KMS-11 (cell line): ENCODE measurements at regions not wholly inside any gene's neighbourhood (a gene's known extent, or its start where the extent isn't known, plus 50 kb on each side); places are given as distances from the start of the nearest gene placed in this dataset.

Source experiments
- H2AFZ ChIP-seq: fragments of 200-600 bp; sonication (generic); 2 replicates; pipeline ENCODE4 v1.6.1; 2016; ENCODE audit warnings: antibody characterized with exemption, mixed run types, low read depth
- H3K27ac ChIP-seq: fragments of 200-600 bp; sonication (generic); 2 replicates; pipeline ENCODE4 v1.6.1; 2016; ENCODE audit warnings: mild to moderate bottlenecking, mixed run types
- H3K27me3 ChIP-seq: fragments of 200-600 bp; sonication (generic); 2 replicates; pipeline ENCODE4 v1.6.1; 2017; ENCODE audit warnings: mild to moderate bottlenecking, low read depth, mixed run types, moderate library complexity; ENCODE audit not compliant: insufficient read depth
- H3K36me3 ChIP-seq: fragments of 200-600 bp; sonication (generic); 2 replicates; pipeline ENCODE4 v1.6.1; 2017; ENCODE audit warnings: mild to moderate bottlenecking, mixed run types; ENCODE audit not compliant: insufficient read depth
- H3K4me1 ChIP-seq: fragments of 200-600 bp; sonication (generic); 2 replicates; pipeline ENCODE4 v1.6.1; 2016; ENCODE audit warnings: mild to moderate bottlenecking, low read depth, mixed run types; ENCODE audit not compliant: poor library complexity, severe bottlenecking
- H3K4me2 ChIP-seq: fragments of 200-600 bp; sonication (generic); 2 replicates; pipeline ENCODE4 v1.7.0; 2016; ENCODE audit warnings: mild to moderate bottlenecking, mixed run types
- H3K4me3 ChIP-seq: fragments of 200-600 bp; sonication (generic); IDR thresholded peaks from 2 replicates; pipeline ENCODE4 v1.6.1; 2017; ENCODE audit warnings: low read depth, low read length, mixed read lengths; ENCODE audit not compliant: insufficient read depth
- H3K79me2 ChIP-seq: fragments of 200-600 bp; sonication (generic); 2 replicates; pipeline ENCODE4 v1.6.1; 2016; ENCODE audit warnings: low read depth, mixed run types; ENCODE audit not compliant: insufficient read depth
- H3K9ac ChIP-seq: fragments of 200-600 bp; sonication (generic); 2 replicates; pipeline ENCODE4 v1.6.1; 2016; ENCODE audit warnings: mild to moderate bottlenecking, mixed run types
- H4K20me1 ChIP-seq: fragments of 200-600 bp; sonication (generic); 2 replicates; pipeline ENCODE4 v1.6.1; 2016; ENCODE audit warnings: mild to moderate bottlenecking, mixed run types; ENCODE audit not compliant: insufficient read depth
- CTCF ChIP-seq: fragments of 200-600 bp; sonication (generic); conservative IDR thresholded peaks from 2 replicates; pipeline ENCODE4 v1.6.1; 2017; ENCODE audit warnings: low read depth, mild to moderate bottlenecking, antibody characterized with exemption, low read length, moderate library complexity, mixed read lengths

DNA sequence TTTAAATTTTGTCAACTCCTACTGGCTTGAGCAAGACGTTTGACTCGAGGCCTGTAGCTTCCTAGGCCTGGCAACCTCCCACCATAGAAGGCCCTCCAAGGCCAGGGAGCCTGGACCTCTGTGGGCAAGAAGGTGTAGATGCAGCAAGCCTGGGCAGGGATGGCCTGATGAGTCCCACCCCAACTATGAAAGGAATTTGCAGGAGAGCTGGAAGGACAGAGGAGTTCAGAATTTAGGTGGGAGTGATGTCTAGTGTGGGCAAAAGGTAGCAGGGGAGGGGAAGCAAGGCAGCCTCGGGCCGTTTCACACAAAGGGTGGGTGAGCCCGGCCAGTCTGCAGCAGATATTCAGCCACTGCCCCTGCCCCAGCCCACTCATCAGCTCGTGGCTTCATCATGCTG lies 245.2 kb downstream of the CDH26 start:
- Histone ChIP-seq H4K20me1 (no peaks in the 10 kb centered on the region), H3K4me3 (no peak overlapping the region), H2AFZ (no peak overlapping the region), H3K4me1 (peaks cover 5% of the 10 kb centered on the region), H3K36me3 (no peaks in the 10 kb centered on the region), H3K4me2 (no peak overlapping the region), H3K9ac (no peak overlapping the region), H3K27me3 (no peaks in the 10 kb centered on the region), H3K79me2 (no peaks in the 10 kb centered on the region), H3K27ac (no peak overlapping the region)
- TF ChIP-seq CTCF = no peak

DNA sequence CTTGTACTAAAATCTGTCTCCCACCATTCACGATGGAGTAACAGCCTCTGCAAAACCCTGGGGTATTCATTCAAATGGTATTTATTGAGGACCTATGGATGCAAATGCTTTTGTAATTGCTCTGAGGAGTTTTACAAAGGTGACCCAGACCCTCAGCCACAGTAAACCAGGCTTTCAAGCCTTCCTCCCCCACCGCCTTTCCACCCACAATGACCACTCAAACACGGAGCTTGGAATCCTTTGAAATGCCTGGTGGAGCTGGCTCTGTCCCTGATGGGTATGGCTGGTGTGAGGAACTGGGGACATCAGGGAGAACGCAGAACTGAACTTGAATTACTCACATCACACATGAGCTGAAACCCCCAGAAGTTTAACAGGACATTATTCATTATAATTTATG lies 246.4 kb downstream of the CDH26 start:
- H2AFZ ChIP-seq = no peak overlapping the region
- TF ChIP-seq CTCF = no peak
- no peaks in the 10 kb centered on the region for H3K36me3 ChIP-seq
- H3K4me1 ChIP-seq = peaks cover 5% of the 10 kb centered on the region
- H3K9ac ChIP-seq = no peak overlapping the region
- no peaks in the 10 kb centered on the region for H3K27me3 ChIP-seq
- no peak overlapping the region for H3K4me2 ChIP-seq
- no peaks in the 10 kb centered on the region for H4K20me1 ChIP-seq
- H3K4me3 ChIP-seq = no peak overlapping the region
- no peaks in the 10 kb centered on the region for H3K79me2 ChIP-seq
- no peak overlapping the region for H3K27ac ChIP-seq

GRCh38 chr20:60206259-60206658 lies 248.0 kb downstream of the CDH26 start:
- H3K4me2 ChIP-seq = no peak overlapping the region
- H3K27ac ChIP-seq = no peak overlapping the region
- peaks cover 7% of the 10 kb centered on the region for H3K4me1 ChIP-seq
- no peaks in the 10 kb centered on the region for H4K20me1 ChIP-seq
- no peak overlapping the region for H3K4me3 ChIP-seq
- H3K9ac ChIP-seq = no peak overlapping the region
- peak; percentile 50 for TF ChIP-seq CTCF
- H3K79me2 ChIP-seq = no peaks in the 10 kb centered on the region
- no peaks in the 10 kb centered on the region for H3K27me3 ChIP-seq
- H2AFZ ChIP-seq = no peak overlapping the region
- no peaks in the 10 kb centered on the region for H3K36me3 ChIP-seq

DNA sequence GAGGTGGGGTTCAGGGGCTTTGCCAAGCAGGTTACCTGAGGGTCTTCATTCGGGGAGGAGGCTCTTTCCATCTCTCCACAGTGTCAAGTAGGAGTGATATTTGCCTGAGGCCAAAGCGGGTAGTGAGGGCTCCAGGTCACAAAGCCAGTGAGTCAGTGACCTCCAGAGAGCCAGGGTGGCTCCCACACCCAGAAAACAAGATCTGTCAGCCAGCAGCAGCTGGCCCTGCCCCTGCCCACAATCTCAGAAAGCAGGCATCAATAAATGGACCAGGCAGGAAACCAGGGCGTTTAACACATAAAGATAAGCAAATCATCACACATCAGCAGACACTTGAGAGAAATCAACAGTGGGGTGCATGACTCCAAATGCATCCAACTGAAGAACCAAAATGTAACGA lies 250.8 kb downstream of the CDH26 start:
- H3K4me3 ChIP-seq = no peak overlapping the region
- H3K27ac ChIP-seq = no peak overlapping the region
- peaks cover 8% of the 10 kb centered on the region for H3K4me1 ChIP-seq
- H3K36me3 ChIP-seq = no peaks in the 10 kb centered on the region
- H2AFZ ChIP-seq = no peak overlapping the region
- H3K27me3 ChIP-seq = no peaks in the 10 kb centered on the region
- TF ChIP-seq CTCF = no peak
- H3K79me2 ChIP-seq = no peaks in the 10 kb centered on the region
- no peak overlapping the region for H3K4me2 ChIP-seq
- H4K20me1 ChIP-seq = no peaks in the 10 kb centered on the region
- no peak overlapping the region for H3K9ac ChIP-seq
